Pancreas (tissue), 10 donors: ENCODE measurements at regions not wholly inside any gene's neighbourhood (a gene's known extent, or its start where the extent isn't known, plus 50 kb on each side); places are given as distances from the start of the nearest gene placed in this dataset.

Experiments used
- ATAC-seq, 4 donors: fragments of 200-7000 bp; cut with Tn5 transposase; one replicate each; pipeline versions ENCODE4 v1.8.0 to v1.9.1; 2020; ENCODE audit warnings: mild to moderate bottlenecking in 4 of 4, moderate library complexity in 4 of 4
- DNase-seq, 6 donors: peaks; one replicate each; pipeline ENCODE4 v3.0.0-alpha.2; 2020
- FAIRE-seq: peaks from 2 replicates; lab custom pipeline; 2012; peaks lifted over from hg19 to GRCh38; lab: Jason Lieb, UNC
- H3K27ac ChIP-seq, 4 donors: fragments of 200-600 bp; sonication (generic); 1 replicate in 3 of 4; 2 replicates in 1 of 4; pipeline versions ENCODE4 v1.5.0 to v1.8.0; 2020
- H3K27me3 ChIP-seq, 4 donors: fragments of 200-600 bp; one replicate each; pipeline ENCODE4 v1.8.0; 2021
- H3K36me3 ChIP-seq, 3 donors: fragments of 200-600 bp; sonication (generic) in 1 of 3; one replicate each; pipeline versions ENCODE4 v1.5.0 to v1.8.0; 2020 to 2021
- H3K4me1 ChIP-seq, 3 donors: fragments of 200-600 bp; one replicate each; pipeline ENCODE4 v1.8.0; 2021
- H3K4me3 ChIP-seq, 4 donors: fragments of 200-600 bp; sonication (generic) in 2 of 4; one replicate each; pipeline versions ENCODE4 v1.5.0 to v1.8.0; 2020 to 2021
- H3K9me3 ChIP-seq, 4 donors: fragments of 200-600 bp; one replicate each; pipeline ENCODE4 v1.8.0; 2021
- WGBS, 2 donors: extraction: QIAGEN DNeasy Blood & Tissue Kit; methylation state at CpG; one replicate each; pipeline ENCODE4 v1.1.7; 2013; 5-methylcytosine and 5-hydroxymethylcytosine counted together
- intact Hi-C, 3 donors: fragments of 100-400 bp; cut with DNase I; formaldehyde crosslinking; loops; one replicate each; pipeline versions ENCODE4 v1.11.1 to v1.14.2; 2022
- TF ChIP-seq, protein P1 (sequence below), 4 donors: fragments of 200-600 bp; sonication (generic) in 3 of 4; IDR thresholded peaks; one replicate each; pipeline versions ENCODE4 v1.5.0 to v1.8.0; 2021; ENCODE audit warnings: antibody characterized with exemption in 4 of 4
- donor health status: healthy with polysubstance abuse.
- donor health status: DM: no; HTN: no; CAD: no; lungs with moderate emphysema.
- donor health status: DM: no; HTN: no; CAD: no.
- donor health status: control.
- donor health status: control.
- donor health status: Bipolar disorder and iron deficiency.
- donor health status: DM: yes; HTN: yes; CAD: no.
- donor health status: DM: no; HTN: no; CAD: no.
- donor health status: DM: no; HTN: no; CAD: no.
- donor health status: DM: yes; HTN: yes; CAD: no.

DNA sequence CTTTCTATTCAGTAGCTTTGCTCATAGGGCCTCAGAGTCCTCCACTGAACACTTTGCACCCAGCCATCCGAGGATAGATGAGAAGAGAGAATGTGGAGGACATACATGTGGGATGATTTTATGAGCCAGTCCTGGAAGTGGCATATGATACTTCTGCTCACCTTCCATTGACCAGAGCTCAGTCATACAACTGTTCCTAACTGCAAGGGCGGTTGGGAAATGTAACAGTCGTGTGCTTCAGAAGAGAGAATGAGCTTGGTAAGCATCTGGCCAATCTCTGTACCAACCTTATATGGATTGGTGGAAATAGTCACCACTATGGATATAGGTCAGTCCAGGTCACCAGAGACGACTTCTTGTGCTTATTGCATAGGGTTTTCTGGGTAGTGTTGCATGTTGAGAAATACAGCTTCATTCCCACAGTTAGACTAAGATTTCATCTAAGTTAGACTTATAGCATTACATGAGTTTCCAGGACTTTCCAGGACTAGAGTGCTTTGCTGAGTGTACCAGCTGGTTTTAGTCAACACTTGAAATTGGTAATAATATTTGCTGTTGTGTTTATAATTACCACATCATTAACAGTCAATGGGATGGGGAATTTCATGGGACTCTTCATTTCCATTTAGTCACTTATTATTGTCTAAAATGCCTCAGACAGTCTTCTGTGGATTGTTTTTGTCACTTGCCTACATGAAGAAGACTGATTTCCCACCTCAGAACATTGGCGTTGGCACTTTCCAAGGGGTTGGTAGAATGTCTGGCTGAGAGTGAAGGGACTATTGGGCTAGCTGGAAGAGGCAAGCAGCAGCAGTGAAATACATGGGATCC is 214.5 kb upstream of the ROPN1 start:
- no peak for FAIRE-seq
- TF ChIP-seq, protein P1, sequence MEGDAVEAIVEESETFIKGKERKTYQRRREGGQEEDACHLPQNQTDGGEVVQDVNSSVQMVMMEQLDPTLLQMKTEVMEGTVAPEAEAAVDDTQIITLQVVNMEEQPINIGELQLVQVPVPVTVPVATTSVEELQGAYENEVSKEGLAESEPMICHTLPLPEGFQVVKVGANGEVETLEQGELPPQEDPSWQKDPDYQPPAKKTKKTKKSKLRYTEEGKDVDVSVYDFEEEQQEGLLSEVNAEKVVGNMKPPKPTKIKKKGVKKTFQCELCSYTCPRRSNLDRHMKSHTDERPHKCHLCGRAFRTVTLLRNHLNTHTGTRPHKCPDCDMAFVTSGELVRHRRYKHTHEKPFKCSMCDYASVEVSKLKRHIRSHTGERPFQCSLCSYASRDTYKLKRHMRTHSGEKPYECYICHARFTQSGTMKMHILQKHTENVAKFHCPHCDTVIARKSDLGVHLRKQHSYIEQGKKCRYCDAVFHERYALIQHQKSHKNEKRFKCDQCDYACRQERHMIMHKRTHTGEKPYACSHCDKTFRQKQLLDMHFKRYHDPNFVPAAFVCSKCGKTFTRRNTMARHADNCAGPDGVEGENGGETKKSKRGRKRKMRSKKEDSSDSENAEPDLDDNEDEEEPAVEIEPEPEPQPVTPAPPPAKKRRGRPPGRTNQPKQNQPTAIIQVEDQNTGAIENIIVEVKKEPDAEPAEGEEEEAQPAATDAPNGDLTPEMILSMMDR (IDR thresholded peaks at IDR 0.05), result no peak

DNA sequence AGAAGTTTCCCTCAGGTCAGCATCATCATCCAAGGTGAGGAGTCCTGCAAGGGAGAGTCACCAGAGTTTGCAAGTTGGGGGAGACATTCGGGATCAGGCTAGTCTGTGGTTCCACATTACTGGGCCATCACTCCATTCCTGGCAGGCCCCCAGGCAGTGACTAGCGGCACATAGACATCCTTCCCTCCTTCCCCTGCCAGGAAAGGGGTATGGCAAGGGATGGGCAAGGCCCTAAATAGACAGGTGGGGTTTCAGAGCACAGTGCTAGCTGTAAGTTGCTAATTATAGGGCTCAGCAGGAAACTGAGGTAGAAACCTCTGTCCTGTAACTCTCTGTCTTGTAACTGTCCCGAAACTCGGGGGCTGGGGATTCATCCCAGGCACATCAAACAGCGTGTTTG is 215.2 kb upstream of the ROPN1 start:
- Histone ChIP-seq H3K4me1 (no peaks in the 10 kb centered on the region), H3K27ac (no peak overlapping the region), H3K9me3 (no peaks in the 10 kb centered on the region), H3K36me3 (no peaks in the 10 kb centered on the region), H3K4me3 (no peak overlapping the region), H3K27me3 (no peaks in the 10 kb centered on the region)
- ATAC-seq (no peak), FAIRE-seq (no peak), DNase-seq (no peak)
- WGBS, 2 donors, result 88 to 90% methylated on average over 5 of the region's 5 CpGs
- intact Hi-C loops, result no loop called here
- TF ChIP-seq, protein P1 (IDR thresholded peaks at IDR 0.05), result no peak

More for the DNA sequence above, 214.5 kb upstream of the ROPN1 start:
- Histone ChIP-seq H3K4me3 (no peak overlapping the region), H3K36me3 (no peaks in the 10 kb centered on the region), H3K27ac (no peak overlapping the region), H3K4me1 (no peaks in the 10 kb centered on the region), H3K27me3 (no peaks in the 10 kb centered on the region), H3K9me3 (no peaks in the 10 kb centered on the region)
- intact Hi-C loops, result no loop called here
- WGBS, 2 donors, result 85 to 88% methylated on average over 5 of the region's 5 CpGs
- ATAC-seq (no peak), DNase-seq (no peak)

DNA sequence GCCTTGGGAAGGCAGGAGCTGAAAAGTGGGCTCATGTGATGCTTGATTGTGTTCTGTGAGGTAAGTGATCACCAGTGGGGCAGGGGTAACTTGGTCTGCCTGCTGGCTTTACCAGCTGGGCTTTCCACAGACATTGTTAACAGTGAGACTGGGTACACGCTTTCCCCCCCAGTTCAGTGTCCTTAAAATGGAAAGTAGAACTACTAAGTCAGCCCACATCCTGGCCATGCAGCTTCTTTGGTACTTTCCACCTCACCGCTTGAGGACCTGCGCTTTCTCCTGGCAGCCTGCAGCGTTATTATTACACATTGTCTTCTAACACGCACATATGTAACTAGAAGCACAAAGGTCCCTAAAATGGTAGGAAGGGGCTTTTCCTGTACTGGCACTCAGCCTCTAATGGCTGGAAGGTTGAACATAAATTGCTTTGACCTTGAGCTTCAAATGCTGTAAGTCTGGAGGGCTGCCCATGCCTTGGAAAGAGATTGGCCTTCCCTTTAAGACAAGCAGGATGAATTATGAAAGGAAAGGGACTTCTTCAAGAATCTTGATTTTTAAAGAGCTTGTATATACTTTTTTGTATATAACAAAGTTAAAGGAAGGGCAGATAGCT is 216.1 kb upstream of the ROPN1 start:
- no peaks in the 10 kb centered on the region for H3K36me3 ChIP-seq
- H3K4me1 ChIP-seq, result no peaks in the 10 kb centered on the region
- no peaks in the 10 kb centered on the region for H3K9me3 ChIP-seq
- no peak for DNase-seq
- H3K27me3 ChIP-seq, result no peaks in the 10 kb centered on the region
- no peak overlapping the region for H3K4me3 ChIP-seq
- intact Hi-C loops, result no loop called here
- H3K27ac ChIP-seq, result no peak overlapping the region
- ATAC-seq, result no peak
- FAIRE-seq, result no peak
- TF ChIP-seq, protein P1 (IDR thresholded peaks at IDR 0.05), result no peak
- 73 to 85% methylated on average over 5 of the region's 5 CpGs for WGBS, 2 donors

DNA sequence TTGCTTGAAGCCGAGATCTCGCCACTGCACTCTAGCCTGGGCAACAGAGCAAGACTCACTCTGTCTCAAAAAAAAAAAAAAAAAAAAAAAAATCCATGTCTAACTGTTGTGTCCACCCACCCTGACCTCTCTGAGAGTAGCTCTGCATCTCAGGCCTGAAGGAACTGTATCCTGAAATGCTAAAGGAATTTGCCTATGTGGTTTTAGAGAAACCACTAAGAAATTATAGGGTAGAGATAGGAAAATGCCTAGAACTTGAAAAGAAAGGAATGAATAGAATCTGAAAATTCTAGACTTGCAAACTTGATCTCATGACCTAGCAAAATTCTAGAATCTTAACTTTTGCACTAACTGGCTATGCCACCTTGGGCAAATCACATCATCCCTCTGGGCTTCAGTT is 217.5 kb upstream of the ROPN1 start:
- DNase-seq (no peak), FAIRE-seq (no peak), ATAC-seq (no peak)
- Histone ChIP-seq H3K4me1 (no peaks in the 10 kb centered on the region), H3K27ac (no peak overlapping the region), H3K4me3 (no peak overlapping the region), H3K9me3 (no peaks in the 10 kb centered on the region), H3K27me3 (no peaks in the 10 kb centered on the region), H3K36me3 (no peaks in the 10 kb centered on the region)
- intact Hi-C loops, result no loop called here
- TF ChIP-seq, protein P1 (IDR thresholded peaks at IDR 0.05), result no peak
- WGBS, 2 donors, result 98 to 100% methylated on average over 2 of the region's 2 CpGs

DNA sequence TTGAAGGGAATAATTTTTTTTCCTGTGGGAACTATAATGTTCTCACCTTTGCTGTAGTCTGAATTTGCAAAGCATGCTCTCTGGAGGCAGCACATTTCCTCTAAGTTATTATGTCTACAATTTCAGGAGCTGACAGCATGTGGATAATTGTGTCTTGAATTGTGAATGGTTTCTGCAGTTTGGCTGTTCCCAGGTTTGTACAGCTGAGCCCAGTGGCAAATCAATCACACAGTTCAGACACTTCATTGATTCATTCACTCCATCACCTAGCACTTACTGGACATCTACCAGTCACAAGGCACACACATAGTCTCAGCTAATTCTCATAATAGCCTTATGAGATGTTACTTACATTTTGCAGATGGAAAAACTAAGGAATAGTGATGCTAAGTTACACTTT is 219.0 kb upstream of the ROPN1 start:
- Histone ChIP-seq H3K4me3 (no peak overlapping the region), H3K27me3 (no peaks in the 10 kb centered on the region), H3K4me1 (no peaks in the 10 kb centered on the region), H3K27ac (no peak overlapping the region), H3K9me3 (no peaks in the 10 kb centered on the region), H3K36me3 (no peaks in the 10 kb centered on the region)
- no peak for FAIRE-seq
- no peak for ATAC-seq
- intact Hi-C loops, result no loop called here
- DNase-seq, result no peak
- TF ChIP-seq, protein P1 (IDR thresholded peaks at IDR 0.05), result no peak
